DOHH2 (cell line): ENCODE measurements at regions not wholly inside any gene's neighbourhood (a gene's known extent, or its start where the extent isn't known, plus 50 kb on each side); places are given as distances from the start of the nearest gene placed in this dataset.

ENCODE experiments used
- H3F3A ChIP-seq: fragments of 200-600 bp; sonication (generic), shearing (Covaris generic); 2 replicates; pipeline ENCODE4 v1.6.0; 2016; ENCODE audit warnings: antibody characterized with exemption, mild to moderate bottlenecking; ENCODE audit not compliant: control insufficient read depth, insufficient read depth
- H3K27ac ChIP-seq: fragments of 200-600 bp; sonication (generic); 2 replicates; pipeline ENCODE4 v1.5.1; 2014; ENCODE audit warnings: low read depth, mild to moderate bottlenecking, low read length, moderate library complexity
- H3K27me3 ChIP-seq: fragments of 200-600 bp; sonication (generic); 2 replicates; pipeline ENCODE4 v1.6.1; 2014; ENCODE audit warnings: mild to moderate bottlenecking, low read length, mixed read lengths; ENCODE audit not compliant: control insufficient read depth
- H3K36me3 ChIP-seq: fragments of 200-600 bp; sonication (generic); 2 replicates; pipeline ENCODE4 v1.6.1; 2014; ENCODE audit warnings: mild to moderate bottlenecking, low read length, moderate library complexity, mixed read lengths; ENCODE audit not compliant: control insufficient read depth
- H3K4me1 ChIP-seq: fragments of 200-600 bp; sonication (generic); 2 replicates; pipeline ENCODE4 v1.6.1; 2014; ENCODE audit warnings: mild to moderate bottlenecking, low read length, mixed read lengths; ENCODE audit not compliant: control insufficient read depth
- H3K4me2 ChIP-seq: fragments of 200-600 bp; sonication (generic); 2 replicates; pipeline ENCODE4 v1.6.0; 2014; ENCODE audit warnings: mild to moderate bottlenecking, low read length, moderate library complexity
- H3K4me3 ChIP-seq: fragments of 200-600 bp; sonication (generic); 2 replicates; pipeline ENCODE4 v1.5.1; 2014; ENCODE audit warnings: mild to moderate bottlenecking, low read length, mixed read lengths
- H3K79me2 ChIP-seq: fragments of 200-600 bp; sonication (generic); 2 replicates; pipeline ENCODE4 v1.6.1; 2014; ENCODE audit warnings: mild to moderate bottlenecking, low read length, mixed read lengths; ENCODE audit not compliant: control insufficient read depth
- H3K9me2 ChIP-seq: fragments of 200-600 bp; sonication (generic); replicated peaks from 2 replicates; pipeline ENCODE4 v1.6.1; 2014; ENCODE audit warnings: mild to moderate bottlenecking, low read length, mixed read lengths; ENCODE audit not compliant: control insufficient read depth
- H3K9me3 ChIP-seq: fragments of 200-600 bp; sonication (generic); 2 replicates; pipeline ENCODE4 v1.6.1; 2014; ENCODE audit warnings: antibody characterized with exemption, low read length, mixed read lengths; ENCODE audit not compliant: control insufficient read depth, insufficient read depth
- H4K20me1 ChIP-seq: fragments of 200-600 bp; sonication (generic); 2 replicates; pipeline ENCODE4 v1.6.0; 2014; ENCODE audit warnings: low read depth, mild to moderate bottlenecking, antibody characterized with exemption, low read length, moderate library complexity; ENCODE audit not compliant: control insufficient read depth, insufficient read depth
- EZH2phosphoT487 ChIP-seq: fragments of 200-600 bp; sonication (generic); IDR thresholded peaks from 2 replicates; pipeline ENCODE4 v1.6.1; 2017; ENCODE audit warnings: borderline replicate concordance, mild to moderate bottlenecking, antibody characterized with exemption, low read length, moderate library complexity, mixed read lengths
- TF ChIP-seq, protein P1 (sequence below): fragments of 200-600 bp; sonication (generic); IDR thresholded peaks from one replicate; pipeline ENCODE4 v1.5.1; 2014; ENCODE audit warnings: antibody characterized with exemption, mild to moderate bottlenecking, low read depth, low read length; ENCODE audit not compliant: poor library complexity, severe bottlenecking

DNA sequence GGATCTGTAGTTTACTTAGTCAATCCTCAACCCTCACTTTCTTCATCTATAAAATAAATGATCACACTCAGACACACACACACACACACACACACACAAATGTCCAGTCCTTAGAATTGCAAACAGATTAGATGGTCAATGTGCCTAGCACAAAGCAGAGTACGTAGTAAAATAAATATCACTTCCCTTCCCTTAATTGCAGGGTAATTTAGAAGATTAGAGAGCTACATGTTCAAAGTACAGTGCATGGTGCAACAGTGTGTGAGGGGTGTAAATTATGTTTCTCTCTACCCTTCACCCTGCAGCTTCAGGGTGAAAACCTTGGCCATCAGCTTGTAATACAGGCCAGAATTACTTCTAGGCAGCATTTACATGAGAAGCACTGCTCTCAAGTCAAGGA, 187.0 kb upstream of the GHITM start:
- Histone ChIP-seq H3K4me2 (no peak overlapping the region), H3K9me2 (no peaks in the 10 kb centered on the region), H3K9me3 (no peaks in the 10 kb centered on the region), H3K79me2 (no peaks in the 10 kb centered on the region), H3K4me1 (no peaks in the 10 kb centered on the region), H3F3A (no peaks in the 10 kb centered on the region), H3K27me3 (no peaks in the 10 kb centered on the region), H3K4me3 (no peak overlapping the region), H3K36me3 (no peaks in the 10 kb centered on the region), H4K20me1 (no peaks in the 10 kb centered on the region), H3K27ac (no peak overlapping the region)
- TF ChIP-seq, protein P1, sequence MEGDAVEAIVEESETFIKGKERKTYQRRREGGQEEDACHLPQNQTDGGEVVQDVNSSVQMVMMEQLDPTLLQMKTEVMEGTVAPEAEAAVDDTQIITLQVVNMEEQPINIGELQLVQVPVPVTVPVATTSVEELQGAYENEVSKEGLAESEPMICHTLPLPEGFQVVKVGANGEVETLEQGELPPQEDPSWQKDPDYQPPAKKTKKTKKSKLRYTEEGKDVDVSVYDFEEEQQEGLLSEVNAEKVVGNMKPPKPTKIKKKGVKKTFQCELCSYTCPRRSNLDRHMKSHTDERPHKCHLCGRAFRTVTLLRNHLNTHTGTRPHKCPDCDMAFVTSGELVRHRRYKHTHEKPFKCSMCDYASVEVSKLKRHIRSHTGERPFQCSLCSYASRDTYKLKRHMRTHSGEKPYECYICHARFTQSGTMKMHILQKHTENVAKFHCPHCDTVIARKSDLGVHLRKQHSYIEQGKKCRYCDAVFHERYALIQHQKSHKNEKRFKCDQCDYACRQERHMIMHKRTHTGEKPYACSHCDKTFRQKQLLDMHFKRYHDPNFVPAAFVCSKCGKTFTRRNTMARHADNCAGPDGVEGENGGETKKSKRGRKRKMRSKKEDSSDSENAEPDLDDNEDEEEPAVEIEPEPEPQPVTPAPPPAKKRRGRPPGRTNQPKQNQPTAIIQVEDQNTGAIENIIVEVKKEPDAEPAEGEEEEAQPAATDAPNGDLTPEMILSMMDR, result no peak
- TF ChIP-seq EZH2phosphoT487, result no peak

DNA sequence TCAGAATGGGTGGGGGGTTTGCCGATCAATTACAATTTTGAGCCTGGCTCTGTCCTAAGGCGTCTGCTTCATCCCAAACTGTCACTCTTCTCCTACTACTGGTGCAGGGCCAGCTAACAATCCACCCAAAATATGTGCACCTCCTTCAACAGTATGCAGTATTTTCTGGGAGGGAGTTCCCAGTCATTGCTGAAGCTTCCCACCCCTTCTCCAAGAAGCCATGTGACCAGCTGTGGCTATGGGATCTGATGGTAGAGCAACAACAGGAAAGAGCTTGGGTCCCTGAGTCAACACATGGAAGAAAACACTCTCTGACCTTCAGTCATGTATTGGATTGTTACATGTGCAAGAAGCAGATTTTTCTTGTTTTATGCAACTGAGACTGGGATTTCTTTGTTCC, 185.7 kb upstream of the GHITM start:
- Histone ChIP-seq H4K20me1 (no peaks in the 10 kb centered on the region), H3K27me3 (no peaks in the 10 kb centered on the region), H3K4me2 (no peak overlapping the region), H3K9me3 (no peaks in the 10 kb centered on the region), H3K4me3 (no peak overlapping the region), H3K27ac (no peak overlapping the region), H3F3A (no peaks in the 10 kb centered on the region), H3K36me3 (no peaks in the 10 kb centered on the region), H3K9me2 (no peaks in the 10 kb centered on the region), H3K4me1 (no peaks in the 10 kb centered on the region), H3K79me2 (no peaks in the 10 kb centered on the region)
- TF ChIP-seq, protein P1, result no peak
- TF ChIP-seq EZH2phosphoT487, result no peak

DNA sequence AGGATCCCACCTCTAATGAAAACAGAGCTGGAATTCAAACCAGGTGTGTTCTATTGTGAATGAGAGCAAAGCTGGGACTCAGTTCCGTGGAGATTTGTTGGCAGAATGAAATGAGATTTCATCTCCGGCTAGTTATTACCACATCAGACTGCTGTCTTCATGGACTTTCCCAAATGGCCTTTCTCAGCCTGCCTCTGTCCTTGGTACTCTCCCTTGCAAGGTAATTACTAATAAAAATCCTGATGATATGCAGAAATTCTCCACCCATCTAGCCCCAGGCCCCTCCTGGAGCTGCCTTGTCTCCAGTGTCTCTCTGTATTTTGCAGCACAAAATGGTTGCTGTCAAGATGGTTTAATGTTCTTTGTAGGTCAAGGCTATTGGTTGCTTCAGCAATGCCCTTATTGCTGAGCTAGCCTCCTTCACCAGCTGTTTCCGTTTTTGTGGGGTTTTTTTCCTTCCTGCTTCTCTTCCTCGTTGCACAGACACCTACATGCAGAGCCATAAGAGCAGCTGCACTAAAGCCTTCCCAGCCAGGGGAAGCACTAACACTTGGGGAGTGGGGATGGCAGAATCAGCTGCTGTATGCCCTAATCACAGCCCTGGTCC, 185.0 kb upstream of the GHITM start:
- H3K4me1 ChIP-seq, result no peaks in the 10 kb centered on the region
- H3K79me2 ChIP-seq, result no peaks in the 10 kb centered on the region
- no peaks in the 10 kb centered on the region for H3K27me3 ChIP-seq
- no peaks in the 10 kb centered on the region for H3F3A ChIP-seq
- TF ChIP-seq EZH2phosphoT487, result no peak
- TF ChIP-seq, protein P1, result no peak
- H3K9me2 ChIP-seq, result no peaks in the 10 kb centered on the region
- H3K36me3 ChIP-seq, result no peaks in the 10 kb centered on the region
- no peaks in the 10 kb centered on the region for H4K20me1 ChIP-seq
- H3K9me3 ChIP-seq, result no peaks in the 10 kb centered on the region
- H3K4me2 ChIP-seq, result no peak overlapping the region
- H3K4me3 ChIP-seq, result no peak overlapping the region
- no peak overlapping the region for H3K27ac ChIP-seq
